NCI-H1417 (cell line): ENCODE measurements at regions not wholly inside any gene's neighbourhood (a gene's known extent, or its start where the extent isn't known, plus 50 kb on each side); places are given as distances from the start of the nearest gene placed in this dataset.

Experiments used
- DNase-seq, 3 experiments: peaks; one replicate each; lab custom pipeline; 2025; lab: John Stamatoyannopoulos, UW

DNA sequence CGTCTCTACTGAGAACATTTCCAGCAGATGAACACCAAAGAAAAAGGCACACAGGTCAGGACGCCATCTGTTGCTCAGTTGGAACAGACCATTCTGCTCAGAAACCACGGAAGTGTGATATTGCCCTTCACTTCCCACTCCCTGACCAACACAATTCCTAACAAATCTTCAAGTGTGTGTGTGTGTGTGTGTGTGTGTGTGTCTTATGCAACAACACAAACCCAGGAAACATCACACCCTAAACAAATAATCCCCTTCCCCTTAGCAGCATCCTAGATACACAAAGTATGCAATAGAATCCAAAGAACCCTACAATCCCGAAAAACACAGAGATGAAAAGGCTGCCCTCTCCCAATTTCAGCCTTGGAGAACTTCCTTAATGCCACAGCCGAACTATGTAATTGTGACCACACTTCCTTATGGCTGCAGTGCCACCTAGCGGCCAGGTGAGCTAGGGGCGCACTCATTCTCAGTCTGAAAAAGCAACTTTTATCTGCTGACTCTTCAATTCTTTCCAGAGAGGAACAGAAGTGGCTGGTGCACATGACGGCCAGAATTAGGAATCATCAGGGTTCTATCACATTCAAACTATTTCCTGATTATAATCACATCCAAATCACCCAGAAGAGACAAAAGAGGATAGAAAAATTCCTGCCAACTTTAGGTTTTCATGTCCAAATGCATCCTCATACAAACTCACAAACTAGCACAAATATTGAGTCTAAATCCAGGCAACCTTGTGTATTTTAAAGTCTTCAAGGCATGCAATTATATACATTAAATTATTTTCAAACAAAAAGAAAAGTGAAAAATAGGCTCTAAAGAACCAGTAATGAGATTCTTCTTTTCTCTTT is 164.9 kb downstream of the DHX15 start:
- DNase-seq = peak; percentile 63 to 94 (median 80)

GRCh38 chr4:24417206-24417605 is 167.1 kb downstream of the DHX15 start:
- no peak for DNase-seq

DNA sequence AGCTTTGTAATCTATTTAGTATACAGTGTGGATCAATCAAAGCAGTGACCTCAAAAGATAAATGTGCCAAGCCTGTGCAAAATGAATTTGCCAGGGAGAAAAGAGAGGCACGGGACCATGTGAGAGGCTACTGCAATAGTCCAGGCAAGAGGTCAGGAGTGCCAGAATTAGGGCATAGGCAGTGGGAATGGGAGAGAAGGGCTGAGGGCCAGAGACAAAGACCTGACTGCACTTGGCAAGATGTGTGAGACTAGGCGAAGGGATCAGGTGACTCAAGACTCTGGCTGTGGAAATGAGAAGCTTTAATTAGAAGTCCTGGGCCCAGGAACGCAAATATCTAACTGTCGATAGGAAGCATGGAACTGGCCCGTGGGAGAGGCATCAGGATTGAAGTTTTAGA is 168.1 kb downstream of the DHX15 start:
- no peak for DNase-seq

DNA sequence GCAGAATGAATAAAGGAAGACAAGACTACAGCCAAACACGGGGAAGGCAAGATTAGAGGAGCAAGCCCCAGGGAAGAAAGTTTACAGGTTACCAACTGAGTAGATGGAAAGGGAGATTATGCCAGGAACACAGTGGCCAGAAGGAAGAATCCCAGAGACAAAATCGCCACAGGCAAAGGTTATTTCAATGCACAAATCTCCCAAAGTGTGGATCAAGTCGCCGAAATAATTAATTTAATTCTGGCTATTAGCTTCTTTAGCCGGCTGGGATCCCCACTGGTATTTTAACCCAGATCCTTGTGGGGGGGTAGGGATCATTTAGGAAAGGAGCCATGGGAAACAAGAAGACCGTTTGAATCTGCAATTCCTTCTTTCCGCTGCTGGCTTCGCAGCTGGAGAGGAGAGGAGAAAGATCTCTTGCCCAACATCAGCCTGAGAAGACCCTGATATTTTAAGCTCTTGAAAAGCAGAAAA is 171.0 kb downstream of the DHX15 start:
- no peak for DNase-seq

DNA sequence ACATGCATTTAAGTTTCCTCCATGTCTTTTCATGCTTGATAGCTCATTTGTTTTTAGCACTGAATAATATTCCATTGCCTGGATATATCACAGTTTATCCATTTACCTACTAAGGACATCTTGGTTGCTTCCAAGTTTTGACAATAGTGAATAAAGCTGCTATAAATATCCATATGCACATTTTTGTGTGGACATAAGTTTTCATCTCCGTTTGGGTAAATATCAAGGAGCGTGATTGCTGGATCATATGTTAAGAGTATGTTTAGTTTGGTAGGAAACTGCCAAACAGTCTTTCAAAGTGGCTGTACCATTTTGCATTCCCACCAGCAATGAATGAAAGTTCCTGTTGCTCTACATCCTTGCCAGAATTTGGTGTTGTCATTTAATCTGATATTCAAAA is 172.5 kb downstream of the DHX15 start:
- no peak for DNase-seq

- DNase-seq = no peak
These were observed 173.1 kb downstream of the DHX15 start for GRCh38 chr4:24411299-24411698.

DNA sequence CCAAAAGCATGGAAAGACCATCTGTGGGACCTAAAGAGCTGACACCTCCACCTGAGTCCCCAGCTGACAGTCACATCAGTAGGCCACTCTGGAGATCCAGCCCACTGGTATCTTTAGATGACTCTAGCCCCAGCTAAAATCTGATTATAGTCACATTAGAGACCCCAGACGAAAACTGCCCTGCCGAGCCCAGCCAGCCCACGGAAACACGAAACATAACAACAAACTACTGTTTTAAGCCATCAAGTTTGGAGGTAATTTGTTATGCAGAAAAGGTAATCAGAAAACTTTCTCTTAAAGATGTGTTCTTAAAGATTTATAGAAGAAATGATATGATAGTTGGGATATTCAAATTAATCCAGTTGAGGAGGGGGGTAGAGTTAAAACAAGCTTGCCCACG is 175.7 kb downstream of the DHX15 start:
- no peak for DNase-seq

- DNase-seq = no peak
These were observed 178.4 kb downstream of the DHX15 start for GRCh38 chr4:24405926-24406325.

- no peak for DNase-seq
These were observed 179.0 kb downstream of the DHX15 start for GRCh38 chr4:24405341-24405740.

DNA sequence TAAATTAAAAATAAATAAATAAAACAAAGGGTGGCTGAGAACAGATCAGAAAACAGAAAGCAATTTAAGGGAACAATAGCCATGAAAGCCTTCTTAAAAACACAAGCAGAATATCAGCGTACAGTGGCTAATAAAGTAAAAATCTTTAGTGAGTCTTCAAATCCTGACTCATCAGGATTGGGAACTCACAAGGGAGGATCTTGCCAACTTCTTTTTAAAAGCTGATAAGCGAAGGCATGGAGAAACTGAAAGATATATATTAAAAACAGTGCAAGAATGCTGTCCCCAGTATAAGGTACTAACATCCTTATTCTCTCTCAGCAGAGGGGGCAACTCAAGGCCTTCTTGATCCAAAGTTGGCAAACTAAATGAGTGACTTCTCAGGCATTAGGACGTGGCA is 180.1 kb downstream of the DHX15 start:
- DNase-seq = no peak

- DNase-seq = no peak
These were observed 181.1 kb downstream of the DHX15 start for GRCh38 chr4:24403265-24403664.

DNA sequence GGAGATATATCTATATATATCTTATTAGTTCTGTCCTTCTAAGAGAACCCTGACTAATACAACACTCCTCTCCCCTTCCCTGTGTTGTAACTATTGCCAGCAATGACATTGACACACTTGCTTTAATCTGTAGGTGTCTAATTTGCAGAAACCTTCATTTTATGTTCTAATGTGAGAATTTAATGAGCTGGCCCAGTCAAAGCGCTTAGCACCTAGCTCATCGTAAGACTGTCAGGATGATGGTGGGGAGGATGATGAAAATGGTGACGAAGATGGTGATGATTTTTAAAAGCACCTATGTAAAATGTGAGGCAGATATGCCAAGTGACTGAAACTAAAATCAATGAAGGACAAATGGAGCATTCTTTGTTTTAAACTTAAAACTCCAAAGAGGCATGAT is 183.8 kb downstream of the DHX15 start:
- DNase-seq = no peak

DNA sequence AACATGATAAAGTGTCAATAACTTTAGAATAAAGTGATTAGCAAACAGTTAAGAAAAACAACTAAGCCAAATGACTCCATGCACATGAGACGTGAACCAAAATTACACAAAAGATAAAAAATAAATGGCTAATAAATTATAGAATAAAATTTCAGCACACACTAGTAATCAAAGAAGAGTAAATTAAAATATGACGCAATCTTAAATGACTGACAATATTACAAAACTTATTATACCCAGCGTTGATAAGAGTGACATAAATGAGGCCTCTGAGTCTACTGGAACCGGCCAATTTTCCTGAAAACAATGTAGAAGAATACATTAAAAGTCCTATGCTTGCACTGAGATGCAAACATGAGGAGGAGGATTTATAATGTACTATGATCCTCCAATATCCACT is 187.4 kb downstream of the DHX15 start:
- DNase-seq = no peak

DNA sequence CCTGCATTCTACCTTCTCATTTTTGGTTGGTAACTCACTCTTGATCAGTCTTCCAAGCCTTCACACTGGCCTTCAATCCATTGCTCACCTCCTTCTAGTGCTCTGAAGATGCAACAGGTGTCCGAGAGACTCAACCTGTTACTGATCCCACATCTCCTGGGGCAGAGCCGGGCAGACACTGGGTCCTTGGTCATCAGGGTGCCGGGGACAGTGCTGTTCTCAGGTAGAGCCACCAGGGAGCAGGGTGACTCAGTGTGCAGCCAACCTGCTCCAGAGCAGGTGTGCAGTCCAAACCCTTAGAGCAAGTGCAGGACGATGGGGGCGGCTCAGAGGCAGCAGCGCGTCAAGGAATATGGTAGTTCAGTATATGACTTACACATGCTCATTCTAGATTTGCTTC is 188.4 kb downstream of the DHX15 start:
- DNase-seq = no peak

- no peak for DNase-seq
These were observed 190.3 kb downstream of the DHX15 start for GRCh38 chr4:24394041-24394440.

GRCh38 chr4:24392613-24393012 is 191.7 kb downstream of the DHX15 start:
- DNase-seq = no peak

GRCh38 chr4:24382381-24382780 is 202.0 kb downstream of the DHX15 start:
- DNase-seq = no peak

DNA sequence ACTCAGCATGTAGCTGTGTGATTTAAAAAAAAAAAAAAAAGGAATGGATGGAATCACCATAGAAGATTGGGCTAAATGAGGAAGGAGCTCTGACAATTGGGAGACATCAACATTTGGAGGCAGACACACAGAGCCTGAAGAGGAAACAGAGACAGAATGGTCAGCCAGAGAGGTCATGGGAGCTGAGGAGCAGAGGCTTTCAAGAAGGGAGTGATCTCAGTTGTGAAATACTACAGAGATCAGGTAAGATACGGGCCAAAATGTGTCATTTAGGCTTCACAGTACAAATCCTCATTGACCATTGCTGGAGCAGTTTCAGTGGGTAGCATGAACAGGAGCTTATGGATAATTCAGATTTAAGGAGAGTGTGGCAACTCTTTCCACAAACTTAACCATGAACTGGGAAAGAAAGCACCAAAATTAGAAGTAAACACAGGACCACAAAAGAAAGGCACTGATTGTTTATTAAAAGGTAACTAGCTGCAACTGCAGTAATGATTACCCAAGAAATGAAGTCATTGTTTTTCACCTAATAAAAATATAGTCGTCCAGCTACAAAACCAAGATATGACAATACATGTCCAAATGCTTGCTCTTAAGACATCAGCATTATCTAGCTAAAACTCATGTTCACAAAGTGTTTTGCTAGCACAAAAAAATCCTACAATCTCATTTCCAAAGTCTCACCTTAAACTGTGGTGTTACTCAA is 203.2 kb downstream of the DHX15 start:
- DNase-seq = peak in 1 of 3 experiments; percentile 31

- DNase-seq = no peak
These were observed 210.7 kb downstream of the DHX15 start for GRCh38 chr4:24373704-24374103.

DNA sequence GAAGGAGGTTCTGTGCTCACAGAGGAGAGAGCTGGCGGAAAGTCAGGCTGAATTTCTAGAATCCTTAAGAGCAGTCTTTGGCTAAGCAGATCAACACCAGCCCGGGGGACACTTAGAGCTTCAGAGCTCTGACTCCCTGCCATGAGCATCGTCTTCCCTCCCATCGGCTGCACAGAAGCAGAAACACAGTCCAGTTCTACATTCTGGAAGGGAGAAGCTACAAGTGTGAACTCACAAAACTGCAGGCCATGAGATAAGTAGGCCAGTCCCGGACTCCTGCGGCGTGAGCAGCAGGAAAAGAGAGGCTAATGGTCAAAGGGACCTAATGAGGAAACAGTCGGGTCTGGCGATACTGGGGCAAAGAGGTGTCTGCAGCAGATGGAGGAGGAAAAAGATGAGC is 211.5 kb downstream of the DHX15 start:
- DNase-seq = no peak

DNA sequence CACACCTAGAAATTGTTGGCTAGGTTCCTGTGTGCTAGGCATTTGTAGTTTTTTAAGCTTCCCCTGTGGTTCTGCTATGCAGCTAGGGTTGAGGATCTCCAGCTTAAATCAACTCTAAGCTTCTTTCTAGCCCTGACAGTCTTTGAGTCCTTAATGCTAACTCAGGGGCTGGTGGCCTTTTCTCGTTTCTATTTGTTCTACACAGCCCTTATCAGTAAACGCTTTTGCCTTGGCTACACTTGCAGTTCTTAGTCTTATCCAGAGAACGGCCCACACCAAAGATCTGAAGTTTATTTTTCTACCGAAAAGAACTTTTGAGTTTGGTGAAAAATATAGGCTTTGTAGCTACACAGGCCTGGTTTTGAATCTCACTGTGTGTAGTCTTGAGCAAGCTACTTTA is 212.0 kb downstream of the DHX15 start:
- DNase-seq = no peak

GRCh38 chr4:24370421-24370820 is 213.9 kb downstream of the DHX15 start:
- no peak for DNase-seq

DNA sequence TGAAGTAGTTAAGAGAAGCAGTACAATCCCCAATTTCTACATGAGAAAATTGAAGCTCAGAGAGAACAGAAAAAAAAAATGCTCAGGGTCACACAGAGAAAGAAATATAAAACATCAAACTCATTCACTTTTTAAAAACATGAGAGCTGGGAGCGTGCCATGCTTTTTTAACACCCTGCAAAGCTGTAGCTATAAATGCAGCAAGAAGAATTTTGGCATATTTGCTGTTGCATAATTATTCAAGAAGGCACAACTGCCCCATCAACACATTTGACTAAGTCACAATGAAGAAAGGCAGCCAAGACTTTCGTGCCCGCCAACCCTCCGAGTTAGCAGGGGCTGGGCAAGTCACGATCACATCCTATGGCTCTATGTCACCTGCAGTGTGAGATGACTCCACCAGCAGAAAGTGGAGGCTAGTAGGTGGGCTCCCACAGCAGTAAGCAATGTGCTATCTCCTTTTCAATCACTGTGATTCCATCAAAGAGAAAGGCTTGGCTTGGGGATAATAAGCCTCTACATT is 214.8 kb downstream of the DHX15 start:
- DNase-seq = no peak
